H9 (cell line): ENCODE measurements at regions not wholly inside any gene's neighbourhood (a gene's known extent, or its start where the extent isn't known, plus 50 kb on each side); places are given as distances from the start of the nearest gene placed in this dataset.

ENCODE experiments used
- DNase-seq: peaks from one replicate; pipeline ENCODE4 v3.0.0-alpha.2; 2017
- H2AFZ ChIP-seq: one replicate; pipeline ENCODE4 v1.6.1; 2013; ENCODE audit warnings: mild to moderate bottlenecking, low read length, control low read depth, moderate library complexity
- H2AK5ac ChIP-seq: 2 replicates; pipeline ENCODE4 v1.6.1; 2013; ENCODE audit warnings: low read length, control low read depth, mixed read lengths; ENCODE audit not compliant: insufficient read length
- H2BK120ac ChIP-seq: one replicate; pipeline ENCODE4 v1.6.1; 2013; ENCODE audit warnings: low read depth, mild to moderate bottlenecking, low read length, control low read depth, inconsistent platforms; ENCODE audit not compliant: poor library complexity, severe bottlenecking
- H2BK12ac ChIP-seq: 2 replicates; pipeline ENCODE4 v1.6.1; 2013; ENCODE audit warnings: low read length, control low read depth, mixed read lengths, low read depth; ENCODE audit not compliant: insufficient read length
- H2BK15ac ChIP-seq: 2 replicates; pipeline ENCODE4 v1.6.1; 2013; ENCODE audit warnings: low read depth, low read length, control low read depth
- H2BK20ac ChIP-seq: one replicate; pipeline ENCODE4 v1.6.1; 2013; ENCODE audit warnings: low read depth, mild to moderate bottlenecking, low read length, control low read depth, inconsistent platforms; ENCODE audit not compliant: poor library complexity, severe bottlenecking
- H2BK5ac ChIP-seq: 2 replicates; pipeline ENCODE4 v1.6.1; 2013; ENCODE audit warnings: low read length, control low read depth, mixed read lengths; ENCODE audit not compliant: insufficient read length
- H3K14ac ChIP-seq: 2 replicates; pipeline ENCODE4 v1.6.1; 2013; ENCODE audit warnings: low read length, control low read depth; ENCODE audit not compliant: insufficient read depth
- H3K18ac ChIP-seq: 2 replicates; pipeline ENCODE4 v1.6.1; 2013; ENCODE audit warnings: low read depth, mild to moderate bottlenecking, mixed read lengths, low read length, control low read depth; ENCODE audit not compliant: insufficient read length
- H3K23ac ChIP-seq: 2 replicates; pipeline ENCODE4 v1.6.1; 2013; ENCODE audit warnings: low read length, control low read depth, mixed read lengths, low read depth; ENCODE audit not compliant: insufficient read length
- H3K23me2 ChIP-seq: 2 replicates; pipeline ENCODE4 v1.6.1; 2013; ENCODE audit warnings: low read depth, mild to moderate bottlenecking, mixed read lengths, low read length, control low read depth; ENCODE audit not compliant: insufficient read length, poor library complexity, severe bottlenecking
- H3K27ac ChIP-seq: 2 replicates; pipeline ENCODE4 v1.5.1; 2013; ENCODE audit warnings: low read length, control low read depth, mixed read lengths, low read depth; ENCODE audit not compliant: insufficient read length
- H3K27me3 ChIP-seq: 2 replicates; pipeline ENCODE4 v1.6.1; 2013; ENCODE audit warnings: low read length, control low read depth, inconsistent platforms; ENCODE audit not compliant: insufficient read depth
- H3K4ac ChIP-seq: 2 replicates; pipeline ENCODE4 v1.6.1; 2013; ENCODE audit warnings: low read depth, mild to moderate bottlenecking, control low read depth, inconsistent platforms, low read length, moderate library complexity
- H3K4me1 ChIP-seq: 2 replicates; pipeline ENCODE4 v1.6.1; 2013; ENCODE audit warnings: low read length, control low read depth, inconsistent platforms; ENCODE audit not compliant: insufficient read depth
- H3K4me2 ChIP-seq: 2 replicates; pipeline ENCODE4 v1.6.1; 2013; ENCODE audit warnings: low read length, control low read depth, mixed read lengths; ENCODE audit not compliant: insufficient read length, insufficient read depth
- H3K56ac ChIP-seq: 2 replicates; pipeline ENCODE4 v1.6.1; 2013; ENCODE audit warnings: low read depth, mild to moderate bottlenecking, mixed read lengths, low read length, control low read depth; ENCODE audit not compliant: insufficient read length
- H3K79me1 ChIP-seq: 2 replicates; pipeline ENCODE4 v1.6.1; 2013; ENCODE audit warnings: low read depth, mild to moderate bottlenecking, moderate library complexity, low read length, control low read depth, inconsistent platforms; ENCODE audit not compliant: insufficient read depth, poor library complexity, severe bottlenecking
- H3K79me2 ChIP-seq: 2 replicates; pipeline ENCODE4 v1.6.1; 2013; ENCODE audit warnings: low read length, control low read depth, inconsistent platforms; ENCODE audit not compliant: insufficient read depth
- H3K9ac ChIP-seq: 2 replicates; pipeline ENCODE4 v1.6.1; 2013; ENCODE audit warnings: low read length, control low read depth, mixed read lengths; ENCODE audit not compliant: insufficient read length; ENCODE audit errors: extremely low read depth
- H3K9me3 ChIP-seq: one replicate; pipeline ENCODE4 v1.6.1; 2013; ENCODE audit warnings: low read depth, low read length, inconsistent platforms; ENCODE audit not compliant: control insufficient read depth
- H3T11ph ChIP-seq: one replicate; pipeline ENCODE4 v1.6.1; 2013; ENCODE audit warnings: mild to moderate bottlenecking, low read length, control low read depth, inconsistent platforms
- H4K20me1 ChIP-seq: one replicate; pipeline ENCODE4 v1.6.1; 2013; ENCODE audit not compliant: control insufficient read depth, insufficient read length, insufficient read depth
- H4K5ac ChIP-seq: 2 replicates; pipeline ENCODE4 v1.6.1; 2013; ENCODE audit warnings: low read depth, mild to moderate bottlenecking, mixed read lengths, low read length, control low read depth; ENCODE audit not compliant: insufficient read length
- H4K8ac ChIP-seq: replicated peaks from 2 replicates; pipeline ENCODE4 v1.6.1; 2013; ENCODE audit warnings: low read length, control low read depth, mixed read lengths, low read depth; ENCODE audit not compliant: insufficient read length
- H4K91ac ChIP-seq: 2 replicates; pipeline ENCODE4 v1.6.1; 2013; ENCODE audit warnings: low read depth, mild to moderate bottlenecking, moderate library complexity, mixed read lengths, low read length, control low read depth; ENCODE audit not compliant: insufficient read length
- H3K27ac Mint-ChIP-seq, 3 experiments: 2 replicates in 2 of 3; 3 replicates in 1 of 3; pipeline ENCODE4 v1.8.0; 2020 to 2021; ENCODE audit warnings: mixed read lengths in 3 of 3, mild to moderate bottlenecking in 1 of 3, moderate library complexity in 1 of 3
- H3K27me3 Mint-ChIP-seq: 2 replicates; pipeline ENCODE4 v1.8.0; 2021; ENCODE audit warnings: low read depth, mild to moderate bottlenecking, moderate library complexity, mixed read lengths
- H3K36me3 Mint-ChIP-seq, 3 experiments: 2 replicates in 2 of 3; 3 replicates in 1 of 3; pipeline ENCODE4 v1.8.0; 2020 to 2021; ENCODE audit warnings: low read depth in 3 of 3, mixed read lengths in 3 of 3; ENCODE audit not compliant: insufficient read depth in 1 of 3
- H3K4me1 Mint-ChIP-seq, 2 experiments: 2 replicates each; pipeline ENCODE4 v1.8.0; 2020; ENCODE audit warnings: mixed read lengths in 2 of 2
- H3K4me3 Mint-ChIP-seq, 2 experiments: 2 replicates in 1 of 2; 3 replicates in 1 of 2; pipeline ENCODE4 v1.8.0; 2020 to 2021; ENCODE audit warnings: mild to moderate bottlenecking in 2 of 2, mixed read lengths in 2 of 2, moderate library complexity in 1 of 2
- H3K9me3 Mint-ChIP-seq, 2 experiments: 2 replicates in 1 of 2; 3 replicates in 1 of 2; pipeline ENCODE4 v1.8.0; 2020; ENCODE audit warnings: mild to moderate bottlenecking in 2 of 2, mixed read lengths in 2 of 2, moderate library complexity in 1 of 2
- WGBS: extraction: QIAGEN DNeasy Blood & Tissue Kit; methylation state at CpG from one replicate; pipeline ENCODE4 v1.1.7; 2013; ENCODE audit warnings: missing lambda C conversion rate, low lambda C conversion rate, mixed read lengths; ENCODE audit not compliant: insufficient read length; ENCODE audit errors: extremely low coverage; 5-methylcytosine and 5-hydroxymethylcytosine counted together
- TF ChIP-seq, protein P1 (sequence below): fragments of 200-600 bp; sonication (generic); conservative IDR thresholded peaks from 3 replicates; pipeline ENCODE4 v1.8.0; 2021; ENCODE audit warnings: antibody characterized with exemption, mild to moderate bottlenecking

DNA sequence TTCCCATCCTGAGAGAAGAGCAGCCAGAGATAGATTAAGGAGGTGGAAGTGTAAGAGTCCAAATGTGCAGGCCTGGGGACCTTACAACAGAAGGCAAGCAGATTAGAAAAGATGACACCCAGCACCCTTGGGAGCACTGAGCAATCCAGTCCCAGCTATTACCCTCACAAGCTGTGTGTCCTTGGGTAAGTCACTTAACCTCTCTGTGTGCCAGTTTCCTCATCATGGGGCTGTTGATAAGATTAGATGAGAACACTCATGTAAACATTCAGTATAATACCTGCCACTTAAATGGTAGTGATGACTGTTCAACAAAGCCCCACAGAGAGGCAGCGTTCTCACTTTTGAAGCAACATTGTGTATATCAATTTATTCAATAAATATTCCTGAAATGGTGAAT, 114.8 kb upstream of the CST7 start:
- no peak overlapping the region for H2AFZ ChIP-seq
- no peak overlapping the region for H3K9ac ChIP-seq
- no peak for DNase-seq
- no peak overlapping the region for H3K4me3 Mint-ChIP-seq
- WGBS: no CpG with 5 or more reads among the region's 1 CpG
- no peak overlapping the region for H2BK12ac ChIP-seq
- H2AK5ac ChIP-seq: no peak overlapping the region
- H3K4me1 Mint-ChIP-seq: peaks cover 0 to 3% of the 10 kb centered on the region in 2 experiments; a peak in 2 of 4 replicates
- H3K9me3 ChIP-seq: no peaks in the 10 kb centered on the region
- H4K5ac ChIP-seq: no peak overlapping the region
- H3K14ac ChIP-seq: no peak overlapping the region
- H4K8ac ChIP-seq: no peak overlapping the region
- no peak overlapping the region for H3K27ac ChIP-seq
- no peak overlapping the region for H2BK5ac ChIP-seq
- TF ChIP-seq, protein P1, sequence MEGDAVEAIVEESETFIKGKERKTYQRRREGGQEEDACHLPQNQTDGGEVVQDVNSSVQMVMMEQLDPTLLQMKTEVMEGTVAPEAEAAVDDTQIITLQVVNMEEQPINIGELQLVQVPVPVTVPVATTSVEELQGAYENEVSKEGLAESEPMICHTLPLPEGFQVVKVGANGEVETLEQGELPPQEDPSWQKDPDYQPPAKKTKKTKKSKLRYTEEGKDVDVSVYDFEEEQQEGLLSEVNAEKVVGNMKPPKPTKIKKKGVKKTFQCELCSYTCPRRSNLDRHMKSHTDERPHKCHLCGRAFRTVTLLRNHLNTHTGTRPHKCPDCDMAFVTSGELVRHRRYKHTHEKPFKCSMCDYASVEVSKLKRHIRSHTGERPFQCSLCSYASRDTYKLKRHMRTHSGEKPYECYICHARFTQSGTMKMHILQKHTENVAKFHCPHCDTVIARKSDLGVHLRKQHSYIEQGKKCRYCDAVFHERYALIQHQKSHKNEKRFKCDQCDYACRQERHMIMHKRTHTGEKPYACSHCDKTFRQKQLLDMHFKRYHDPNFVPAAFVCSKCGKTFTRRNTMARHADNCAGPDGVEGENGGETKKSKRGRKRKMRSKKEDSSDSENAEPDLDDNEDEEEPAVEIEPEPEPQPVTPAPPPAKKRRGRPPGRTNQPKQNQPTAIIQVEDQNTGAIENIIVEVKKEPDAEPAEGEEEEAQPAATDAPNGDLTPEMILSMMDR: no peak
- no peaks in the 10 kb centered on the region for H4K20me1 ChIP-seq
- no peaks in the 10 kb centered on the region for H3K27me3 ChIP-seq
- no peak overlapping the region for H2BK120ac ChIP-seq
- H3K9me3 Mint-ChIP-seq: no peaks in the 10 kb centered on the region
- H3K27me3 Mint-ChIP-seq: peaks cover 2% of the 10 kb centered on the region; the same call in 1 of the 2 replicates
- no peak overlapping the region for H2BK15ac ChIP-seq
- H3K36me3 Mint-ChIP-seq: no peaks in the 10 kb centered on the region
- H3K4me2 ChIP-seq: no peak overlapping the region
- H3K27ac Mint-ChIP-seq: no peak overlapping the region
- no peak overlapping the region for H3T11ph ChIP-seq
- no peak overlapping the region for H3K23ac ChIP-seq
- no peak overlapping the region for H3K4ac ChIP-seq
- H3K56ac ChIP-seq: no peak overlapping the region
- no peaks in the 10 kb centered on the region for H3K4me1 ChIP-seq
- no peaks in the 10 kb centered on the region for H3K79me1 ChIP-seq
- no peak overlapping the region for H4K91ac ChIP-seq
- H2BK20ac ChIP-seq: no peak overlapping the region
- H3K79me2 ChIP-seq: no peaks in the 10 kb centered on the region
- H3K18ac ChIP-seq: no peak overlapping the region
- no peaks in the 10 kb centered on the region for H3K23me2 ChIP-seq
